Activated CD4-positive, alpha-beta T cell treated with anti-CD3 and anti-CD28 coated beads, Interleukin-2, amount 50 U/mL, for 48 hours (primary cell): ENCODE measurements at regions not wholly inside any gene's neighbourhood (a gene's known extent, or its start where the extent isn't known, plus 50 kb on each side); places are given as distances from the start of the nearest gene placed in this dataset.

Source experiments
- DNase-seq, 2 experiments: peaks; one replicate each; pipeline ENCODE4 v3.0.0-alpha.2; 2020

DNA sequence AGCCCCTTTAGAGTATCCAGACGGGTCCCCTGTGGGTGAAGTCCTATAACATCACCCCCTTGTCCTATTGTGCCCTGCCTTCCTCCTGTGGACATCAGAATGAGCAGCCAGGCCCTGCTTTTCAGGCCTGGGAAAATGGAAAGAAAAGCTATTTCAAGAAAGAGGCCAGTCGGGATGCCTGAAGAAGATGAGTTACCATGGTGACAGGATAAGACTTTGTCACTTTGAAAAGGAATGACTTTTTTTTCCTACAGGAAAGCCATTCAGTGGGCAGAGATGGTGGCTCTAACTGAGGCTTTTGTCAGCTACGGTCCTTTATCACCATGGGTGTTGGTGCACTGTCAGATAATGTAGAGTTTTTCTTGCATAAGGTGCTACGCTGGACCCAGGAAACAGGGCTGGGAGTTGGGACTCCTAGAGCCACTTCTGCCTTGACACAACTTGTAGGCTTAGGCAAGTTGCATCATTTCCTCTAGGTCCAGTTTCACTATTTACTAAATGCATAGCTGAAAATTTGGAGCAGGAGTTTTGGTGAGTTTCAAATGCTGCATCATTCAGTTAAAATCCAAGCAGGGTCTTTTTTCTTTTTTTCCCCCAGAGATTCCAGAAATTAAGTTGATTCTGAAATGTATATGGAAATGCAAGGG is 179.0 kb upstream of the ADRA1D start:
- no peak for DNase-seq

DNA sequence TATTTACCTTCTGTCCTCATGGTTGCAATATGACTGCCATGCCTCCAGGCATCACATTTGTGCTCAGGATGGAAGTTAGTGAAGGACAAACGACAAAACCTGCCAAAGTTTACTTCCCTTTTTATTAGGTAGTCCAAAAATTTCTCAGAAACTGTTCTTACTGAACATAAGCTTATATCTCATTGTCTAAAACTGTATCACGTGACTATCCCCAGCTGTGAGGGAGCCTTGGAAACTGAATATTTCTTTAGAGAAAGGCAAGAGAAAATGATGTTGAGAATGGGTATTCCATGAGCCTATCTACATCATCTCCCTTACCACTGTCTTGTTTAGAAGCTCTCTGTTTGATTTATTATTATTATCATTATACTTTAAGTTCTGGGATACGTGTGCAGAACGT is 169.1 kb upstream of the ADRA1D start:
- no peak for DNase-seq

DNA sequence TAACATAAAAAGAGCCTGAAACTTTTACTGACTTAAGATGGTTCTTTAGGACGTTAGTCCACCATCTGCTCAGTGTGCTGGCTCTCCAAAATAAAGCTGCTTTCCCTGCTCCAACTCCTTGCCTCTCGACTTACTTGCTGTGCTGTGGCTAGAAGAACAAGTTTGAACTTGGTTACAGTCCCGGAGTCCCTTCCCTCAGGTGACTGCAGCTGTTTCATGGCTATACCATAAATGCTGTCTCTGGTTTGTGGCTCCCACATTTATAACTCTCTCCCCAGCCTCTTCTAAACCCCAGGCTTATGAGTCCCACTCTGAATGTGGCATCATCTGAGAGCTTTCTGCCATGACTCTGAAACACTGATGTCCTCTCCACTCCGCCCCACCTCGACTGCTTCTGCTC is 166.2 kb upstream of the ADRA1D start:
- DNase-seq, result no peak

DNA sequence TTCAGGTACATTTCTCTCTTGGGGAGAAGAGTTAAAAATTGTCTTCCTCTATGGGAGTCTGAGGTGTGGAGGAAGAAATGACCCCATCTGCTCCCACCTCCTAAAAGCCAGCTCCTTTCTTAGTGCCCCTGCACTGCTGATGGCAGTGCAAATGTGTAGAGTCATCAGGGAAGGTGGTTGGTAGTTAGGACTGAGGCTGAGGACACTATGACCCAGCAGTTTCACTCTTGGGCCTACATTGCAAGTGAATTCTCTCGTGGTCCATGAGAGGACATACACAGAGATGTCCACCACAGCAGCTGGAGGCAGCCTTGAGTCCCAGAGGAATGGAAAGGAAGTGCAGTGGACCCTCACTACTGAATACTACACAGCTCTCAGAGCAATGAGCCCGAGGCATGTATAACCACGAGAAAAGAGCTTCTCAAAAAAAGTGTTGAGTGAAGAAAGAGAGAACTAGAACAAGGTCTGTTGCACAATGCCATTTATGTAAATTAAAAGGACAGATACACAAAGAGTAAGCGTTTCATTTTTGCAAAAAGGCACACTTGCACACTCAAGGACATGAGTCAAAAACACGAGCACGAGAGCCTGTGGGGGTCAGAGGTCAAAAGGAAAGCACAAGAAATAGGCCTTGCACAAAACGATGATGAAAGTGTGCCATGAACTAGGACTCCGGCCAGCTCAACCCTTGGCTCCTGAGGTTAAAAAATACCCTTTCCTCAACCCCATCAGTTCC is 164.4 kb upstream of the ADRA1D start:
- DNase-seq, result no peak

DNA sequence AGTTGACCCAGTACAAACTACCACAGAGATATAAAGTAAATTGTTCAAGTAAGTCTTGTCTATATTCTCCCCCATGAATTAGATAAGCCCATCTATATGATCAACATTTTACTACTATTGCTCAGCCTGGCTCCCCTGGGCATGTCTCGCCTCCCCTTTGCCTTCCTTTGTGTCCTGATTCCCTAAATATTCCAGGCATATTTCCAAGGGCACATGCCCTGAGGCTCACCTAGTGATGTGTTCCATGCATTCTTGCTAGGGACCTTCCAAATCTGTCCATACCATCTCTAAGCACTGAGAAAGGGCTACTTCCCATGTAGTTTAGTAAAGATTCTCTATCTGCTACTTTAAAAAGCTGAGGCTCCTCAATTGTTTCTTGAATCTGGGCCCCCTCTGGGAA is 163.1 kb upstream of the ADRA1D start:
- DNase-seq, result no peak

DNA sequence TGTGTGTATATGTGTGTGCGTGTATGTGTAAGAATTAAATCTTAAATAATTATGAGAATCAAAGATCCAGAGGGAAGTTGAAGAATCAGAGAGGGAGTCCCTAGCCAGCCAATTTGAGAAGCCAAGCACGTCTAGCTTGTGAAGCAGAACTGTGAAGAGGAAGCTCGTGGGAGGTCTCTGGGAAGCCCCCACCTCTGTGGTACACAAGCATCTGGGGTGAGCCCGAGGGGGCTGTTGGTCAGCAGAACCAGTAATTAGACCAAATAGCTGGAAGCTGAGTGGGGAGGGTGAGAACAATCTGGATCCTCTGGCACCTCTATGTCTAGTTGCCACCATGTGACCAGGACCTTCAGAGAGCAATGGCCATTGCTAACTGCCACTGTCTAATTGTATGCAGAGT is 162.7 kb upstream of the ADRA1D start:
- DNase-seq, result no peak

DNA sequence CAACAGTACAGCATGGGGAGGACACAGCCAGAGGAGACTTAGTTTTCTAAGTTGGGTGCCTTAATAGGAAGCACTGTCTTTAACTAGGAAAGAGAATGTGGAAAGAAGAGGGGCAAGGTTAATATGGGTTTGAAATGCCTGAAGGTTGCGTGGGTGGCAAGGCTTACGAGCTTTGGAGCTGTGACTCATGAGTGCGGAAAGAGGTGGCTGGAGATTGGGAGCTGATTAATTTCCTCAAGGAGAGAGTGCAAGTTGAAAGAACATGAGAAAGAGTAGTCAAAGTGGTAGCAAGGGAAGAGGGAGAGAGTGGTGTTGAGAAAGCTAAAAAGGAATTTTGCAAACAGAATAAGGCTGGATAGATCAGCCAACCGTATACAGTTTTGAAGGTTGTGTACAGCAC is 157.5 kb upstream of the ADRA1D start:
- DNase-seq, result no peak

DNA sequence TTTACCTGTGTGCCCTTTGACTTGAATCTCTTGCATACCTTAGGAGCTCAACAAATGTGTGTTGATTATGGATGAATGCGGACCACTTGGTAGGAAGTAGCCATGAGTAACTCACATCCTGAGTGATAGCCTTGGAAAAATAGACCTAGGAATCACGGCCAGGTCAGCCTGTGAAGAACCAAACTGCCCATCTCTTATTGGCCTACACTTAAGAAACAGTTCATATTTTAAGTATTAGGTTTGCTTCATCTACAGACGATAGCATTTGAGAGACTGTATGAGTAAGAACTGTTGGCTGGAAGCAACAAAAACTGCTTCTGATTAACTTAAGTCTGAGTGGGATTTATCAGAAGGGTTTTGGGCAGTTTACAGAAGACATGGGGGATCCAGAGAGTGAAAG is 152.5 kb upstream of the ADRA1D start:
- DNase-seq, result no peak

DNA sequence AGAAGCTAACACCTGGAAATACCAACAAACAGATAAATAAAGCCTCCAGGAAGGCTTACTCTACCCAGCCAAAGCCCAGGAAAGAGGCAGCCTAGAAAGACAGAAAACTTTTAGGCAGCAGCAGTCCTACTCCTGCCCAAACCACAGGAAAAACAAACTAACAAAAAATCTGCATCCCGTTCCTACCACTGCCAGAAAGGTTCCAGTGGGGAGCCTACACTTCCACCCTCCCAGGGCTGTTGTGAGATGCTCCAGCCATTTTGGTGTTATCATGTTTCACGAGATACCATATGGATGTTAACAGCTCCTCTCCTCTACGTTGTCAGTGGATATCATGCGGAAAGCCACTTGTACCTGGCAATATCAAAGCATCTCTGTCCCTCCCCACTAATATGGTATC is 135.9 kb upstream of the ADRA1D start:
- no peak for DNase-seq

DNA sequence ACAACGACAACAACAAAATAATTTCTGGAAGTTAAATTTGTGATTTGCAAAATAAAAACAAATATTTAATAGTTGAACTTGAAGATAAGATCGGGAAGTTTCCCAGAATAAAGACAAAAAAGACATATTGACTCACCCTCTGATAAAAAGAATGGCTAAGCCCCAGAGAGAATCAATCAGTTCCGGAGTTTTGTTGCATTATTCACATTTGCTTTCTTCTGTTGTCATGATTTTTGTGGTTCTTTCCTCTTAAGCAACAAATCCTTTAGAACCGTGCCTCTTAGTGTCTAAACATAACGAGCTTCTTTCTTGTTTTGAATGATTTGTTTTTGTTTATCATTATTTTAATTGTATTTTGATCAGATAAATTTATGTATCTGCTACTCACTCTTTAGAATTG is 134.9 kb upstream of the ADRA1D start:
- no peak for DNase-seq

DNA sequence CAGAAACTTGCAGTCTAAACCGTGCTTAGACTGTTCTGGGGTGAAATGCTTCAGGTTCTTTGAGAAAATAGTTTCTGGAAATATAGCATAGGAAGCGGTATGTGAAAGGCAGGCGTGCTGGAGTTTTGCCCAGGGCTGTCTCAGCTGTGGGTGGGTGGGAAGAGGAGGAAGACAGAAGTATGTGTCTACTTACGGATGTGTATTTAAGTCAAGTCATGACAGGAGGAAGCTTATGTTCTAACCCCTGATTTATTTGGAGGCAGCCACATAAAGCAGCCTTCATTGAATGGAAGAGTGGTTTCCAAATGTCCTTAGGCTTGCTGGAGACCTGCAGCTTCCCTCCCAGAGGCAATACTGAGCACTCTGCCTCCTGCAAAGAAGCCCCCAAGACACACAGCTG is 126.8 kb upstream of the ADRA1D start:
- DNase-seq, result no peak

DNA sequence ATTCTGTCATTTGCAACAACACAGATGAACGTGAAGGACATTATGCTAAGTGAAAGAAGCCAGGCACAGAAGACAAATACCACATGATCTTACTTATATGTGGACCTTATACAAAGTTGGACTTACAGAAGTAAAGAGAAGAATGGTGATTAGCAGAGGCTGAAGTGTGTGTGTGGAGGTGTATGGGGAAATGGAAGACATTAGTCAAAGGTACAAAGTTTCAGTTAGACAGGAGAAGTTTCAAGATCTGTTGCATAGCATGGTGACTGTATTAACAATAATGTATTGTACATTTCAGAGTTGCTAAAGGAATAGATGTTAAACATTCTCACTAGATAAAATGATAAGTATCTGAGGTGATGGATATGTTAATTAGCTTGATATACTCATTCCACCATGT is 124.4 kb upstream of the ADRA1D start:
- no peak for DNase-seq

DNA sequence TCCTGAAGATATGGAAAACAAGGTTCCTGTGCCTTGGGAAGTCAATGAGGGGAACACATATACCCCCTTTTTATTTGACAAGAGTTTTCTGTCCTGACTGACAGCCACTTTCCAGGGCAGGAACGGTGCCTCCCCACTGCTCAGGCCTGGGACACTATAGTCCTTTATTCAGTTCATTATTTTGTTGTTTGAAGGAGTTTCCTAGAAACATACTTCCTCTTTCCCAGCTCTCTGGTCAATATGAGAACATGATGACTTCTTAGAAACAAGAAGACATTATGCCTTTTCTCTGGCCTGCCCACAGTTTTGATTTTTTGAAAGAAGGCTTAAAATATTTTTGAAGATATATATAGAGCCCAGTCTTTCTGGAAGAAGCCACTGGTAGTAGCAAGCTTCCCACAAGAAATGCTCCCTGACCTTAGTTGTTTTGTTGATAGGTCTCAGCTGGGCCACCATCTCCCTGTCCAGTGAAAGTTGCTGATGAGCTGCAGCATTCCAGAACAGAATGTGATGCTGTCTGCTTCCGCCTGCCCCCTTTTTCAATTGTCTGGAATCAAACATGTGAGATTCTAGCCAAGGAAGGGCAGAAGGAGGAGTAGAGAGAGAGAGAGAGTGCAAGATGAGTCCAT is 122.7 kb upstream of the ADRA1D start:
- no peak for DNase-seq

DNA sequence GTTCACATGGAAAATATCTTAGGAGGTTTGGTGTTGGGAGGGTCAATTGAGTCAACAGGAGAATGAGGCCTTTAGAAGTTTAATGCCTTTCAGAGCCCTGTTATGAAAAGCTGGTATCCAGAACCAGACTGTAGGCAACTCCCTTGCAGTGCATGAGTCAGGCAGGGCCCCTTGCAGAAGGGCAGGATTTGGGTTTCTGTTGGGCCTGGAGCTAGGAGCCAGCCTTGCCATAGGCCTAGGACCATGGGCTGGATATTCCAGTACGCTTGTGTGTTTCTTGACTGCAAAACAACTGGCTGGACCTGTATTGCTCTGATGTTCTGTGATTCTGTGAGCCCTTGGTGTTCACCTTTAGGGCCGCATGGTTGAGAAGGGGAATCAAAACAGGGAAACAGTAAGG is 121.8 kb upstream of the ADRA1D start:
- no peak for DNase-seq

DNA sequence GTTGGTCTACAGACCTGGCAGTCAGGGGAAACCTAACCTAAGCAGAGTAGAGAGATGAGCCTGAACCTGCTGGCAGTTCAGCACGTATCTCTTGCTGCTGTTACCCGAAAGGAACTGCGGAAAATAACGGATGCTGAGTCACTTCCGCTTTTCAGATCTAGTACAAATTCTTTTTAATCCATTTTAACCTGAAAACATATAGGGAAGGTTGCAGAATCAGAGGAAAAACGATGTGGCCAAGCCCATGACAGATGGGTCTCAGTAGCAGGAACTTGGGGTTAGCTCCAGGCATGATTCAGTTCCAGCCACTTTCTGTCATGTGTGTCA is 120.7 kb upstream of the ADRA1D start:
- DNase-seq, result peak; percentile 40 to 57

DNA sequence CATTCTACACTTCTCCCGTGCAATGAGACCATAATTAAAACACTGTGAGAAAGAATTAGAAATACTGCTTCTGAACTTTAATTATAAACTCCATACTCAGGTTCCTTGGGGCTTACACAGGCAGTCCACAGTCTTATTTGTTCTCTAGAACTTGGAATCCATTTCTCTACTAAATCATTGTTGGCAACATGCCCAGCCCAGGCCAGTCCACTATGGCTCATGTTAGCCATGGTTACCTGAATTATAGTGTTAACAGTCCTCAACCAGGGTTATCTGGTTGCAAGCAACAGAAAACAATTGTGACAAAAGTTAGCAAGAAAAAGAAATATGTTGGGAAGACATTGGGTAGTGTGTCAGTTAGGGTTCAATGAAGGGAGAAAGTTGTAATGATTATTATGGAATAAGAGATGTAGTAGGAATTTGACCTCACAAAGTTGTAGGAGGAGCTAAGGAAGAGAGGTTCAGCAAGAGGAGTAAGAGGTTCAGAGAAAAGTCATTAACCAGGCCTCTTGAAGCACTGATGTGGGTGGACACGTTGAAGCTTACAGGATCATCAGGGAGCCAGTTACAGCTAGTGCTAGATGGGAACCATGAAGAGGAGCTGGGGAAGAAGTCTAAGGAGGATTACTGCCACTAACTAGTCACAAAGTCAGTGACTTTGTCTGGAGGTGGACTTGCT is 120.2 kb upstream of the ADRA1D start:
- DNase-seq, result no peak

DNA sequence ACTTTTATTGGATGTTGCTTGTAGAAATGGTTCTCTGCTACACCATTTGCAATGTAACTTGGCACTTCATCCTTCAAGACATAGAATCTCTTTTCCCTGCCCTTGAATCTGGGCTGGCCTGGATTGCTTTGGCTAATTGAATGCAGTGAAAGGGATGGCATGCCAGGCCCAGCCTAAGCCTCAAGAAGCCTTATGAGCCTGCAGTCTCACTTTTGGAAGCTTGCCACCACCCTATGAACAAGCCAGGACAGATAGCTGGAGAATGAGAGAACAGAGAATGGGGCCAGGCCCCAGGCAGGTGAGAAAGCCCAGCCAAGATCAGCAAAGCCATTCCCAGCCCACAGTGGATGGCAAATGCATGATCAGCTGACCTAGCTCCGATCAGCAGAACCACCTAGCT is 117.0 kb upstream of the ADRA1D start:
- no peak for DNase-seq

DNA sequence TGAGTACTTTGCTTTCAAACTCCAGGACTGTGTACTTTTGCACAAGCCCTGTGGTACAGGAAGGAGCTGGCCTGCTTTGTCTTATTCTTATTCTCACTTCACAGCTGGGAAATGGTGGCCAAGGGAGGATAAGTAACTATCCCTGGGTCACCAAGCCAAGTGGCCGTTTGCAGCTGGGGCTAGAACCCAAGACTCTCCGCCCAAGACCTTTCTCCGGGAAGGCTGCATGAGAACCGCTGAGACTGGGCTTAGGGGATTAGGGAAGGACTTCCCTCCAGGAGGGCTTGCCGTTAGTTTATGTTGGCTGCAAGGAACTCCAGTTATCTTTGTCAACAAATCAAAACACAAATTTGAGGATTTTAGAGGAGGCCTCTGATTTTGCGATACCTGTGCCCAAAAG is 109.5 kb upstream of the ADRA1D start:
- DNase-seq, result no peak

DNA sequence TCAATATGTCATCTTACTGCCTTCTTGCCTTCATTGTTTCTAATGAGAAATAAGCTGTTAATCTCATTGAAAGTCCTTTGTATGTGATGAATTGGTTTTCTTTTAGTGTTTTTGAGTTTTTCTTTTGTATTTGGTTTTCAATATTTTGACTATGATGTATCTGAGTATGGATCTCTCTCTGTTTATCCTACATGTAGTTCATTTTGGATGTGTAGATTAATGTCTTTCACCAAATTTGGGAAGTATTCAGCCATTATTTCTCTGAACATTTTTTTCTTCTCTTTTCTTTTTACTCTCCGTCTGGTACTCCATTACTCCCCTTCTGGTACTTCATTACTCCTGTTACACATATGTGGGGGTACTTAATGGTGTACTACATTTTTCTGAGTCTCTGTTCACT is 103.3 kb upstream of the ADRA1D start:
- DNase-seq, result no peak

DNA sequence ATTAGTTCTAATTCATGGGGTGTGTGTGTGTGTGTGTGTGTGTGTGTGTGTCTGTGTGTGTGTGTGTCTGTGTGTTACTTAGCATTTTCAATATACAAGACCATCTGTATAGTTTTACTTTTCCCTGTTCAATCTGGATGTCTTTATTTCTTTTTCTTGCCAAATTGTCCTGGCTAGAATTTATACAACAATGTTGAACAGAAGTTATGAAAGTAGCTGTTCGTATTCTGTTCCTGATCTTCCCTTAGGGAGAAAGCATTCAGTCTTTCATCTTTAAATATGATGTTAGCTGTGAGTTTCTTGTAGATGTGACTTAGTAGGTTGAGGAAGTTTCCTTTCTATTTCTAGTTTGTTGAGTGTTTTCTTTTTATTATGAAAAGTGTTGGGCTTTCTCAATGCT is 101.0 kb upstream of the ADRA1D start:
- no peak for DNase-seq

DNA sequence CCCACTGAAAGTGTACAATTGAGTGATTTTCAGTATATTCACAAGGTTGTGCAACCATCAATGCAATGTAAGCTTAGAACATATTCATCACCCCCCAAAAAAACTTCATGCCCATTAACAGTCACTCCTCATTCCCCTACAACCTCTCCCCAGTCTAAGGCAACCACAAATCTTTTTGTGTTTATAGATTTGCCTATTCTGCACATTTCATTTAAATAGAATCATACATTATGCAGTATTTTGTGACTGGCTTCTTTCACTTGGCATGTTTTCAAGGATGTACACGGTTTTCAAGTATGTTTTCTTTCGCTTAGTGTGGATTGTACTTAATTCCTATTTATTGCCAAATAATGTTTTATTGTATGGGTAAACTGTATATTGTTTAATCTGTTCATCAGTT is 95.6 kb upstream of the ADRA1D start:
- DNase-seq, result no peak

DNA sequence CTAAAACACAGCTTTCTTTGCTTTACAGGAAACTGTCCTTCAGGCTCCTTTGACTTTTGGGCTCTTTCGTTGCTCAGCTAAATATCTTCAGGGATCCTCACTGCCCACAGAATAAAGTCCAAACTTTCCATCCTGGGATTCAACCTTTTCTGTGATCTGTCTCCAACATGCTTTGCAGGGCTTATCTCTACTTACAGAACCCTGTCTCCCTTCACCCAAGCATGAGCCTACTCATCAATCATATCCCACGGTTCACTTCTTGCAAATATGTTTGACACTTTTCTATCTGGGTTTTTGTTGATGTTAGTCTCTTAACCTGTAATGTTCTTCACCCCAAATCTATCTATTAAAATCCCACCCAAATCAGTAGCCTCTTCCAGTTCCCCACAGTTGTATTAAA is 93.5 kb upstream of the ADRA1D start:
- DNase-seq, result no peak

DNA sequence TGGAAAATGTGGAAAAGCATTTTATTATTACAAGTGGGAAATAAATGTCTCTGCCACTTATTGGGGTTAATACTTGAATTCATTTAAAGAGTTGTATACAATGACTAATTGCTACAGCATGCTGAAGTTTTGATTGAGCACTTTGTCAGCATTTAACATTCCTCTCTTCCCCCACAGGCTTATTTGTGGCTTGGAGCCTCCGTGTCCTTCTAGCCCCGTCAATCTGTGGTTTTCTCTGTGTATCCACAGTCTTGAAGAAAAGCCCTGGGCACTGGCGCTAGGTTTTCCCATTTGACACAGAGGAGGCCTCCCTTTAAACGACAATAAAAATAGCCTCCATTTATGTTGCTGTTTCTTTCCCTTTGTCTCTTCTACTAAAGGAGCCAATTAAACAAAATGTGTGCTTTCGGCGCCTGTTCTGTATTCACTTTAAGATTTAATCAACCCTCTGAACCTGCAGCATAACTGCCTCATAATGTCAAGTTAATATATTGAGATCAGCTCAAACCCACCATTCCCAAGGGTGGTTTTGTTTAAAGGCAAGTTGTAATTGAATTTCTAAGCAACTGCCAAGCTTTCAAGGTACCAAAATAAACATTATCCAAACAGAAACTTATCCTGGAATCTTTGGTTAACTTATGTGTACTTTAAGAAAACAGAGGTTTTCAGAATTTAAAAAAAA is 92.9 kb upstream of the ADRA1D start:
- DNase-seq, result no peak

DNA sequence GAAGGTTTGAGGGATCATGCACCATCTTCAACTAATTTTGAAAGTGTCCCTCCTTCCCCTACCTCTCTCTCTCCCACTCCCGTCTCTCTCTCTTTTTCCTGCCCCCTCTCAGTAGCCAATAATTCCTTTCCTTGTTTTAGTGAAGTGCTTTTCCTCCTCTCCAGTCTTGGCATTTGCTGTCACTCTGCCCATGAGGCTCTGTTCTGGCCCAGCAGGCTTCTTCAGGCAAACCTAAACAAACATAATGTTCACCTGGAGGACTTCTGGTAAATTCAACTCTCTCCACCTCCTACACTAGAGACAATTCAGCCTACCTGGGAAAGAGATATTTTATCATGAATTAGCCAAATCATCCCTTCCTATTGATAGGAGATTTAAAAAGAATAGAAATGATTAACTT is 86.6 kb upstream of the ADRA1D start:
- DNase-seq, result no peak
